ENCODE measurements at regions not wholly inside any gene's neighbourhood (a gene's known extent, or its start where the extent isn't known, plus 50 kb on each side); places are given as distances from the start of the nearest gene placed in this dataset.

DNA sequence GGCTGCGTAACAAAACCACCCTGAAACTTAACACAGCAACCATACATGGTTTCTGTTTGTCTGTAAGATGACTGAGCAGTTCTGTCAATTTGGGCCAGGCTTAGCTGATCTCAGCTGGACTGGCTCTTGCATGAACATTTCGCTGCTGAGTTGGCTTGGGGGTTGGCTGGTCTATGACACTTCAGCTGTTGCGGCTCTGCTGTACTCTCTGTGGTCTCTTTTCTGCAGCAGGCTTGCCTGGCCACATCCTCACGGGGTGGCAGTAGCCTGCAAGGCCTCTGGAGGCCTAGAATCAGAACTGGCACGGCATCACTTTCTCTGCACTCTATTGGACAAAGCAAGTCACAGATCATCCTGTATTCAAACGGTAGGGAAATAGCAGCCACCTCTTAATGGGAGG, 216.2 kb downstream of the BCL11B start:
- H3K27ac ChIP-seq = no peak overlapping the region
- TF ChIP-seq, protein P1, sequence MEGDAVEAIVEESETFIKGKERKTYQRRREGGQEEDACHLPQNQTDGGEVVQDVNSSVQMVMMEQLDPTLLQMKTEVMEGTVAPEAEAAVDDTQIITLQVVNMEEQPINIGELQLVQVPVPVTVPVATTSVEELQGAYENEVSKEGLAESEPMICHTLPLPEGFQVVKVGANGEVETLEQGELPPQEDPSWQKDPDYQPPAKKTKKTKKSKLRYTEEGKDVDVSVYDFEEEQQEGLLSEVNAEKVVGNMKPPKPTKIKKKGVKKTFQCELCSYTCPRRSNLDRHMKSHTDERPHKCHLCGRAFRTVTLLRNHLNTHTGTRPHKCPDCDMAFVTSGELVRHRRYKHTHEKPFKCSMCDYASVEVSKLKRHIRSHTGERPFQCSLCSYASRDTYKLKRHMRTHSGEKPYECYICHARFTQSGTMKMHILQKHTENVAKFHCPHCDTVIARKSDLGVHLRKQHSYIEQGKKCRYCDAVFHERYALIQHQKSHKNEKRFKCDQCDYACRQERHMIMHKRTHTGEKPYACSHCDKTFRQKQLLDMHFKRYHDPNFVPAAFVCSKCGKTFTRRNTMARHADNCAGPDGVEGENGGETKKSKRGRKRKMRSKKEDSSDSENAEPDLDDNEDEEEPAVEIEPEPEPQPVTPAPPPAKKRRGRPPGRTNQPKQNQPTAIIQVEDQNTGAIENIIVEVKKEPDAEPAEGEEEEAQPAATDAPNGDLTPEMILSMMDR (conservative IDR thresholded peaks at IDR 0.05) = no peak

DNA sequence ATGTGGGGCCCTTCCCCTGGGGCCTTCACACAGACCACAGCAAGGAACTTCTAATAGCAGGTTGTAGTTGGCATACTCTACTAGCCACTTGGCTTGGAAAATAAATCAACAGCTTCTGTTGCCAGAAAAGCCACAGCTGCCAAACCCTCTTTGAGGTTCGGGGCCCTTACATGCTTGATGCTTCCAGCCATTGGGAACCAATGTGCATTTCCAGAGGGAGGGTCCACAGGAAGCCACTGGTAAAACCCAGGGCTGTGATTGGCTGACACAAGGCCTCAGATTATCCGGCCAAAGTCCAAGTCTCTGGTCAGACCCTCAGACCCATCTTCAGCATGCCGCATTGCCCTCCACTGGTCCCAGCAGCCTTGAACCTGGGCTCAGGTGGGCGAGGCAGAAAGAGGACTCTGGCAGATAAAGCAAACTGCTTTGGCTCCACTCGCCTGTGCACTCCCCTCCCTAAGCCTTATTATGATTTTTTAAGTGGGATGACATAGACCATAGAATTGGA, 214.4 kb downstream of the BCL11B start:
- TF ChIP-seq, protein P1 (conservative IDR thresholded peaks at IDR 0.05) = no peak
- no peak overlapping the region for H3K27ac ChIP-seq

DNA sequence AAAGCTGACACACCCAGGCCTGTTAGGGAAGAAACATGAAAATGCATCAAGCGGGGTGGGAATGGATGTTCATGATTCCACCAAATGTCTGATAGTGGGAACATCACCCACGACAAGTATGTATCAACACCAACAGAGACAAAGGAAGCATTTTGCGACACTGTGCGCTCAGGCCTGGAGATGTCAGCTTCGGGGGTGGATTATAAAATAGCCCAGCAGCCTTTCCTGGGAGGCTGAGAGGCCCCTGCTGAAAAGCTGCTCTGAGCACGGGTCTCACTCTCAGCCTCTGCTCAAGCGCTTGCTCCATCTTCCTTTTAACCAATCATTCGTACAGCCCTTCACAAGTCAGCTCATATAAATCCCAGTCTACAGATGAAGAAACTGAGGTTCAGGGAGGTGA, 213.5 kb downstream of the BCL11B start:
- H3K27ac ChIP-seq = no peak overlapping the region
- TF ChIP-seq, protein P1 (conservative IDR thresholded peaks at IDR 0.05) = no peak

DNA sequence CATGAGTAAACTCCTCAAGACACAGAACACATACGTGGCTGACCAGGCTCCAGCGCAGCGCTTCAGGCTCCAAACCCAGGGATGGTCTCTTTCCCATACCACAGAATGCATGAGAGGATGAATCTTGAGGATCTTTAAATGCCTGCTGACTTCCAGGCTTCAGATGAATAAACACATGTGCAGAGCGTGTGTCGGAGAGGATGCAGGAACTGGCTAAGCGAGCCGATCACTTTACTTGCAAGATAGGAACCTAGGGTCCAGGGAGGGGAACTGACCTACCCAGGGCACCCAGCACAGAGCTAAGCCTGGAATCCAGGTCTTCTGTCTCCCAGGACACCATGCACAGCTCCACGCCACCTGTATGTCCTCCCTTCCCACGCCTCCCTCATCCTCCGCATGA, 209.8 kb downstream of the BCL11B start:
- no peak overlapping the region for H3K27ac ChIP-seq
- TF ChIP-seq, protein P1 (conservative IDR thresholded peaks at IDR 0.05) = no peak

DNA sequence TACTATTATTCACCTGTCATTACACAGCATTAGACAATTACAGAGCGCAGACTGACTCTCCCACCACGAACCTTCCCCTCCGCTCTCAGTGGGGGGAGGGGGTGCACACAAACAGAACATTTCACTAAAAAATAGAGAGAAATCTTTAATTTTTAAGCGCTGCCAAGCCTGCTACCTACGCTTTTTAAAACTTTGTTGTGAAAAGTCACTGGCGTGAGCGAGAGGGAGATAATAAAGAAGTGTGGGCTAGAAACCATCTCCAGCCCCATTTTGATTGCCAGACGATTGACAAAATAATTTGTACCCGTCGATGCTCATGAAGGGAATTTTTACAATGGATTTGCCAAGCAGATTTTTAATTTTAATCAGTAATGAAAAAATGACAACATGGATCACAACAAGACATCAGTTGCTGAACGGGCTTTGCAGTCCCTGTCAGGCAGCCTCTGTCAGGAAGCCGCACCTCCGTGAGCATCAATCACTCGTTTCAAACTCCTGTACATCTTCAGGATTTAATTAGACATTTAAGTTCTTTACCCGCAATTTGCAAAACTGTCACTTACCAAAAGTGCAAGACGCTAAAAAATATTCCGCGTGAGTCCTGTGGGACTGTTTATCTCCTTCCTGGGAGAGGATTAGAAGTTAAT, 209.1 kb downstream of the BCL11B start:
- no peak overlapping the region for H3K27ac ChIP-seq
- TF ChIP-seq, protein P1 (conservative IDR thresholded peaks at IDR 0.05) = no peak

DNA sequence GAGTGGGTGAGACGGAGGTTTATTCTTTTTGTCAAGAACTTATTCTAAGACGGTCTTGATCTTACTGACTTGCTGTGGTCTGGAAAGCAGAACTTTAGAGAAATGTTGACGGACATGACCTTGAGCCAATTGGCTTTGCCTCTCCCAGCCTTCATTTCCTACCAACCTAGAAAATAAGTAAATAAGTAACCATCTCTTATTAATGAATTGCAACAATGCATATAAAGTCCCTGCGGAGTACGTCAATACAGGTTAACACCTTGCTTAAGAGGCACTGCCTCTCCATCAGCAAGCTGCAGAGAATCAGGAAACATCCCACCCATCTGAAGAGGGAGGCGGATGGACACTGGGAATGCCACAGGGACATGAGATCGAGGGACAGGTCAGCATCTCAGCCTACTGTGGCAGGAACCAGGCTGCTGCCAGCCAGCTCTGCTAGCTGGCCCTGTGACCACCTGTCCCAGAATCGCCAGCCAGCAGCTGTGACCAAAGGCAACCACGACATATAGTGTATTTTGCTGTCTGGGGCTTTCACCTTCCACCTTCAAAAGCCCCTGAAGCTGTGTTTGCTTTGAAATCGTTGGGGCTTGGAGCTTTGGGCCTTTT, 208.3 kb downstream of the BCL11B start:
- TF ChIP-seq, protein P1 (conservative IDR thresholded peaks at IDR 0.05) = no peak

DNA sequence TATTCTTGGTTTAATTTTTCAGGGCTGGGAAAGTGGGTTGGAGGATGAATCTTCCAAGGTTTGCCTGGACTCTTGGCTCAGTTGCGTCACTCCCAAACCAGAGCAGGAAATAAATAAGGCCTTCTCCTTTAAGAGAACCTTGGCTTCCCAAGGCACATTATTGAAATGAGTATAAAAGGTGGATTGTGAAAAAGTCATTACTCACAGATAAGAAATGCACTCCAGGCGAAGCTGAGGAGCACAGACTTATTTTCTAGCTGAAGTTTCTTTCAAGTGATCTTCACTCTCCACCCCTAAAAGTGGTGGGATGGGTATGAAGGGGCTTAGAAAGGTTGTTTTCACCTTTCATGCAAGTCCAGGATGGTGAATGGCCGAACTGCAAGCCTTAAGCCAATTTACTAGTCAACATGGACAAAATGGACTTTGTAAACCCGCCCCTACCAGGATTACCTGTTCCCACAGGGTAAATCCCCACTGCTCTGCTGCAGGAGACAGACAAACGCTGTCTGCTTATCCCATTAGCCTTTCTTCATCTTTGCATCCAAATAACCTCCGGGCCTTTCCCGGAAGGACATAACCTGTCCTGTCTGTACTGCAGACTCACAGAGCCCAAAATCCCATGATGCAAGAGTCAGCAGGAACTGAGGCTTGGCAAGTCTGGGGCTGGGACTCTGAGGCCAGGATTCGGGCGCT, 207.6 kb downstream of the BCL11B start:
- H3K27ac ChIP-seq = no peak overlapping the region
- TF ChIP-seq, protein P1 (conservative IDR thresholded peaks at IDR 0.05) = no peak

More for the DNA sequence above, 208.3 kb downstream of the BCL11B start:
- H3K27ac ChIP-seq = no peak overlapping the region
